ENCODE measurements at regions not wholly inside any gene's neighbourhood (a gene's known extent, or its start where the extent isn't known, plus 50 kb on each side); places are given as distances from the start of the nearest gene placed in this dataset.

DNA sequence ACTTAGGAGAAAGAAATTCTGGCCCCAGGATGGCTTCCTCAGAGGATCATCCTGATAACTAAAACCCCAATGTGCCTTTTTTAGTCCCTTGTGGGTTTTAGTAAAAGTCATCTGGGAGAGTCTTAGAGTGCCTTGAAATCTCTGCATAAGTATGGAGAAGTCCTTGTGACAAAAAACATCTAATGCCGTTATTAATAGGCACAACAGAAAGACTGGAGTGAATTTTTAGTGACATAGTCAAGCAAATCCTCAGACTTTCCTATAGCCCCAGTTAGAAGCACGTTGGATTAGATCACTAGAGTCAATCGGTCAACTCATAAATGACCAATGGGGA, 108.2 kb upstream of the MPDZ start:
- Histone ChIP-seq H3K4me1 (ENCODE audit: insufficient read depth, low read length) (no peaks in the 10 kb centered on the region), H3K4me3 (ENCODE audit: low read length) (no peak overlapping the region), H3K27ac (ENCODE audit: low read depth, low read length) (no peak overlapping the region), H3K36me3 (ENCODE audit: insufficient read depth, low read length) (no peaks in the 10 kb centered on the region), H3K9me3 (ENCODE audit: insufficient read depth, low read depth, low read length) (peaks cover 7% of the 10 kb centered on the region; the same call in 1 of the 2 replicates), H3K9ac (ENCODE audit: low read depth, low read length) (no peak overlapping the region), H3K27me3 (ENCODE audit: insufficient read depth, low read length) (no peaks in the 10 kb centered on the region)
- WGBS: 94% methylated on average over 1 of the region's 3 CpGs

DNA sequence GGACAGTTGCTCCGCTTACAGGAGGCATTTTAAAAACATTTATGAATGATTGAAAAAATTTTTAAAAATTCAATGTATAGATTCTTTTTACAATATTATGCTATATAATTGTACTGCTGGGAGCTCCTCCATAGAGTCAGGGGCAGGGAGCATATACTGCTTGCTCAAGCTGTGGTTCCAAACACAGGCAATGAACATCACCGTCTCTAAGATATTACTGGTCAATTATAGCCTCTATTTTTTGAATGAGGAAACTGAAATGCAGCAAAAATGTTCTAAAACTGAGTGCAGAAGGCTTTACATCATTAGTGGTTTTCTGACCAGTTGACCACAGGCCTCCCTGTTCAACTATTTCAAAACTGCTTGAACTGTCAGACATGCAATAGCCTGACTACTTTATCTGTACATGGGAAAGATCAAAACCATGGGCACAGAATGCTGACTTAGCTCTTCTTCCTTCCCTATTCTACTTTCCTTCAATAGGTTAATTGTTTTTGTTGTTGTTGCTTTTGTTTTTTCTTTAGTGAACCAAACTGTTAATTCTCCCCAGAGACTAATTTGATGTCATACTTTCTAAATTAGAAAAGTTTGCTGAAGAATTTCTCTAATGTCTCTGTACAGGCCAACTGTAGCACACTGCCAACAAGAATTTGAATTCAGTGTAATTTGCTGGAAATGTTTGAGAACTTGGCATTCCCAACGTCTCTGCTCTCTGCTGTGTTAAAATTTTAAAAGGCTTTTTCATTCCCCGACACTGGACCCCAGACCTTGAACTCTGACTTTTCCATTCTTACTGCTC, 107.6 kb upstream of the MPDZ start:
- no peak overlapping the region for H3K4me3 ChIP-seq (ENCODE audit: low read length)
- H3K9me3 ChIP-seq (ENCODE audit: insufficient read depth, low read depth, low read length): peaks cover 7% of the 10 kb centered on the region; the same call in 1 of the 2 replicates
- H3K36me3 ChIP-seq (ENCODE audit: insufficient read depth, low read length): no peaks in the 10 kb centered on the region
- H3K4me1 ChIP-seq (ENCODE audit: insufficient read depth, low read length): no peaks in the 10 kb centered on the region
- no peak overlapping the region for H3K27ac ChIP-seq (ENCODE audit: low read depth, low read length)
- no peaks in the 10 kb centered on the region for H3K27me3 ChIP-seq (ENCODE audit: insufficient read depth, low read length)
- whole genome bisulfite sequencing: 97% methylated on average over 3 of the region's 4 CpGs
- H3K9ac ChIP-seq (ENCODE audit: low read depth, low read length): no peak overlapping the region

DNA sequence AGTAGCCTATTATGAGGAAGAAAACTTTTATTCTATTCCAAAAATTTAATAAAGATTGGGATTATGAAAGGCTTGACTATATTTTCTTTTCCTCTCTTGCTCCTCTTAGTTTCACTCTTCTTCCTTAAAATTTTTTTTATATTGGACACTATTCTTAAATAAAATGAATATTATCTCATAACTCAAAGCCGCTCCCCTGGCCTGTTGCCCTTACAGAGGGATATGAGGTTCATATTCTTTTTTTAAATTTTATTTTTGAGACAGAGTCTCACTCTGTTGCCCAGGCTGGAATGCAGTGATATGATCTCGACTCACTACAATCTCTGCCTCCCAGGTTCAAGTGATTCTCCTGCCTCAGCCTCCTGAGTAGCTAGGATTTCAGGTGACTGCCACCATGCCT, 106.8 kb upstream of the MPDZ start:
- Histone ChIP-seq H3K27ac (ENCODE audit: low read depth, low read length) (no peak overlapping the region), H3K4me1 (ENCODE audit: insufficient read depth, low read length) (no peaks in the 10 kb centered on the region)
- 96% methylated on average over 1 of the region's 2 CpGs for WGBS

DNA sequence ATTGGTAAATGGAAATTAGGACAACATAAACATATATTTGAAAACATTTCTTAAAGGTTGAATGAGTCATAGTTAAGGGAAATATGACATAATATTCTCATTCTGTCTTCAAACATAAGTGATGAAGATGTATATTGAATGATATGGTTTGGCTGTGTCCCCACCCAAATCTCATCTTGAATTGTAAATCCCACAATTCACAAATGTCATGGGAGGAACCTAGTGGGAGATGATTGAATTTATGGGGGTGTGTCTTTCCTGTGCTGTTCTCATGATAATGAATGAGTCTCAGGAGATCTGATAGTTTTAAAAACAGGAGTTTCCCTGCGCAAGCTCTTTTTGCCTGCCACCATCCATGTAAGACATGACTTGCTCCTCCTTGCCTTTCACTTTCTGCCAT, 104.4 kb upstream of the MPDZ start:
- Histone ChIP-seq H3K9me3 (ENCODE audit: insufficient read depth, low read depth, low read length) (0 out of 2 replicates have a peak, but pooled peaks cover 5% of the 10 kb centered on the region), H3K27me3 (ENCODE audit: insufficient read depth, low read length) (no peaks in the 10 kb centered on the region), H3K4me1 (ENCODE audit: insufficient read depth, low read length) (no peaks in the 10 kb centered on the region), H3K4me3 (ENCODE audit: low read length) (no peak overlapping the region), H3K36me3 (ENCODE audit: insufficient read depth, low read length) (no peaks in the 10 kb centered on the region), H3K9ac (ENCODE audit: low read depth, low read length) (no peak overlapping the region), H3K27ac (ENCODE audit: low read depth, low read length) (no peak overlapping the region)
- 90% methylated on average over 1 of the region's 1 CpG for WGBS

More for the DNA sequence above, 106.8 kb upstream of the MPDZ start:
- no peak overlapping the region for H3K9ac ChIP-seq (ENCODE audit: low read depth, low read length)
- H3K27me3 ChIP-seq (ENCODE audit: insufficient read depth, low read length): no peaks in the 10 kb centered on the region
- no peak overlapping the region for H3K4me3 ChIP-seq (ENCODE audit: low read length)
- H3K36me3 ChIP-seq (ENCODE audit: insufficient read depth, low read length): no peaks in the 10 kb centered on the region
- H3K9me3 ChIP-seq (ENCODE audit: insufficient read depth, low read depth, low read length): peaks cover 7% of the 10 kb centered on the region; the same call in 1 of the 2 replicates

DNA sequence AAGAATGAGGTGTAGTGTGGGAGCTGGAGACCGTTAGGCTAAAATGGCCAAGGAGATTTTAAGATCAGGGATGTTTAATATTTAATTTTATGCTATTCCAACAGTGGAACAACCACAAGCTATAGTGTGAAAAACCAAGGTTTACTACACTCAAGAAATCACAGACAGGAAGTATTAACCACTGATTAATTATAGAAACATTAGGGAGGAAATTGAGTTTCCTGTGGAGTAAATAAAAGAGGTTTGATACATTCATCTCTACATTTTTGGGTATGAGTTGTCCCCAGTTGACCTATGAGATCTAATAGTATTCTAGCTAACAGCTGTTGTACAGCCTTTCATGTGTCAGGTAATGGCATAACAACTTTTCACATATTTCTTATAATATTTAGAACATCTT, 103.7 kb upstream of the MPDZ start:
- H3K36me3 ChIP-seq (ENCODE audit: insufficient read depth, low read length): no peaks in the 10 kb centered on the region
- no peak overlapping the region for H3K4me3 ChIP-seq (ENCODE audit: low read length)
- no peaks in the 10 kb centered on the region for H3K27me3 ChIP-seq (ENCODE audit: insufficient read depth, low read length)
- H3K9me3 ChIP-seq (ENCODE audit: insufficient read depth, low read depth, low read length): 0 out of 2 replicates have a peak, but pooled peaks cover 5% of the 10 kb centered on the region
- WGBS: 100% methylated on average over 1 of the region's 1 CpG
- no peak overlapping the region for H3K9ac ChIP-seq (ENCODE audit: low read depth, low read length)
- no peak overlapping the region for H3K27ac ChIP-seq (ENCODE audit: low read depth, low read length)
- no peaks in the 10 kb centered on the region for H3K4me1 ChIP-seq (ENCODE audit: insufficient read depth, low read length)

DNA sequence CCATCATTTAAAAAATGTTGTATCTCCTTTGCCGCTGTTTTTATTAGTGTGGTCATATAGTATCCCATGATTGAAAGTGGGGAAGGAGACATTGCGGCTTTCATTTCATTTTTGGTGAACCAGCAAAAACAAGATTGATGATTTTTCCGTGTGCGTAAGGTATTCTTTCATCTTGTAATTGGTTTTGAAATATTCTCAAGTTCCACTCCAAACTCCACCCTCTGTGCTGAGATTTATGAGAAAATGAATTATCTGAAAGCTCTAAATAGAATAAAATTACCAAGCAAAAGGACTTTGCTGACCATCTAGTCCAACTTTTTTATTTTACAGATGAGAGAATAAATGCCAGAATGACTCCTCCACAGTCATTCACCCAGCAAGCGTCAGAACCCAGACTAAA, 103.1 kb upstream of the MPDZ start:
- 0 out of 2 replicates have a peak, but pooled peaks cover 5% of the 10 kb centered on the region for H3K9me3 ChIP-seq (ENCODE audit: insufficient read depth, low read depth, low read length)
- no peaks in the 10 kb centered on the region for H3K4me1 ChIP-seq (ENCODE audit: insufficient read depth, low read length)
- H3K9ac ChIP-seq (ENCODE audit: low read depth, low read length): no peak overlapping the region
- no peaks in the 10 kb centered on the region for H3K27me3 ChIP-seq (ENCODE audit: insufficient read depth, low read length)
- H3K36me3 ChIP-seq (ENCODE audit: insufficient read depth, low read length): no peaks in the 10 kb centered on the region
- WGBS: 97% methylated on average over 3 of the region's 5 CpGs
- H3K27ac ChIP-seq (ENCODE audit: low read depth, low read length): no peak overlapping the region
- no peak overlapping the region for H3K4me3 ChIP-seq (ENCODE audit: low read length)

DNA sequence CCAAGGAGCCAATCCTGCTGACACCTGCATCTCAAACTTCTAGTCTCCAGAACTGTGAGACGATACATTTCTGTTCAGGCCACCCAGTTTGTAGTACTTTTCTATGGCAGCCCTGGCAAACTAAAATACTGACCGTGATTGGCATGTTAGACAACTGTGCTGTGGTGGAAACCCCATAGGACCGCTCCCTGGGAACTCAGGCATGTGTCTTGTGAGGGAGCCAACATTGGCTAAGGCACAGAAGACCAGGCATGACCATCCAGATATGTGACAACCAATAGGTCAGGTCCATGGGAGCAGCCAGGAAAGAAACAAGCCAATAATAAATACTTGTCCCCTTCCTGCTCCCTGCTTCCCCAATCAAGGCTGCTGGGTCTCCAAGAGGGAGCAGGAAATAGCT, 101.4 kb upstream of the MPDZ start:
- 97% methylated on average over 3 of the region's 3 CpGs for WGBS
- H3K4me1 ChIP-seq (ENCODE audit: insufficient read depth, low read length): no peaks in the 10 kb centered on the region

DNA sequence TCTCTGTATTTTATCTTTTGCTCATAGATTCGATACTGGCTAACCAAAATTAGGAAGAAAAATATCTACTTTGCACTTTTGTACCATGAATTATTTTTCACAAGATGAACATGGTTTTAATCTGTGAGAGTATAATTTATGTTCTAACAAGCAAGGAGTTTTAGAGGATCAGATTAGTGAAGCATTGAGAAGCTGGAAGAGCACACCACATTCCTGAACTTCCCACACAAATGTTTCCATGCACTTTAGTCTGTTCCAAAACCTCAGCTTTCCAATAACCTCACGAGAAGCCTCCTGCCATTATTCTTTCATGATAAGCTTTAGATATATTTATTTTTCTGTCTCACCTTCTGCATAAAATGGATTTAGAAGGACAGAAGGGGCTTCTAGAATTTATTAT, 98.7 kb upstream of the MPDZ start:
- Histone ChIP-seq H3K4me1 (ENCODE audit: insufficient read depth, low read length) (no peaks in the 10 kb centered on the region), H3K9ac (ENCODE audit: low read depth, low read length) (no peak overlapping the region), H3K4me3 (ENCODE audit: low read length) (no peak overlapping the region), H3K27ac (ENCODE audit: low read depth, low read length) (no peak overlapping the region), H3K36me3 (ENCODE audit: insufficient read depth, low read length) (no peaks in the 10 kb centered on the region), H3K27me3 (ENCODE audit: insufficient read depth, low read length) (no peaks in the 10 kb centered on the region), H3K9me3 (ENCODE audit: insufficient read depth, low read depth, low read length) (no peaks in the 10 kb centered on the region)
- 92% methylated on average over 2 of the region's 2 CpGs for WGBS

More for the DNA sequence above, 101.4 kb upstream of the MPDZ start:
- Histone ChIP-seq H3K27ac (ENCODE audit: low read depth, low read length) (no peak overlapping the region), H3K9ac (ENCODE audit: low read depth, low read length) (no peak overlapping the region), H3K36me3 (ENCODE audit: insufficient read depth, low read length) (no peaks in the 10 kb centered on the region), H3K27me3 (ENCODE audit: insufficient read depth, low read length) (no peaks in the 10 kb centered on the region), H3K9me3 (ENCODE audit: insufficient read depth, low read depth, low read length) (0 out of 2 replicates have a peak, but pooled peaks cover 5% of the 10 kb centered on the region), H3K4me3 (ENCODE audit: low read length) (no peak overlapping the region)

DNA sequence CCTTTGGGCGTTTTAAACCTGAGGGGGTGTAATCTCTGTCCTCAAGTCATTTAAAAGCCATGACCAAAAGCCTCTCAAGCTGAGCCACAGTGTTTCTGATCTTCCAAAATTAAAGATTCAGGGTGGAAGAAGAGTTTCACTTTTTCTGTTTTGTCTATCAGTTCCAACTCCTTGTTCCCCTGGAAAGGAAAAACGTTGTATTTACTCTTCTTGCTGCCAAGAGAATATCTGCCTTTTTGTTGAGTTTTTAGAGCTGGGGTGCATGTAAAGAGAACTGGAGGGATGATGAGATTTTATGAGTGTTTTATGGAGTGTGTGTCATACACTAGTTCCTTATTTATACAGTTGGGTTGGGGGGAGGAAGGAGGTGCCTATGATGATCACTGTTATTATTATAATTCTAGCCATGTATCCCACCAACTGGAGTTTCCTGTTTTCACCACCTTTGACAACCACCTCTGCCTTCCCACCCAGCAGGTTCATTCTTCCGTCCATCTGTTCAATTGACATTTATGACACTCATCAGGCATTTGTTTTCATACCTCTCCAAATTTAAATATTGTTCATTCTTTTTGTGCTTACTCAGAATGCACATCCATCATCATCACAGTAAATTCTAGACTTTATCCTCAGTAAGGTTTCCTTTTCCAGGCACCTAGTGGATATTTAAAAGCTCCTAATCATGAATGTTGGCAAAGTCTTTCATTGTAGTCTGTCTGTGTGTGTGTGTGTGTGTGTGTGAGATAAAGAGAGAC, 97.9 kb upstream of the MPDZ start:
- Histone ChIP-seq H3K4me1 (ENCODE audit: insufficient read depth, low read length) (no peaks in the 10 kb centered on the region), H3K4me3 (ENCODE audit: low read length) (no peak overlapping the region), H3K27ac (ENCODE audit: low read depth, low read length) (no peak overlapping the region), H3K9me3 (ENCODE audit: insufficient read depth, low read depth, low read length) (no peaks in the 10 kb centered on the region), H3K9ac (ENCODE audit: low read depth, low read length) (no peak overlapping the region), H3K36me3 (ENCODE audit: insufficient read depth, low read length) (no peaks in the 10 kb centered on the region), H3K27me3 (ENCODE audit: insufficient read depth, low read length) (no peaks in the 10 kb centered on the region)
- WGBS: 87% methylated on average over 3 of the region's 3 CpGs

DNA sequence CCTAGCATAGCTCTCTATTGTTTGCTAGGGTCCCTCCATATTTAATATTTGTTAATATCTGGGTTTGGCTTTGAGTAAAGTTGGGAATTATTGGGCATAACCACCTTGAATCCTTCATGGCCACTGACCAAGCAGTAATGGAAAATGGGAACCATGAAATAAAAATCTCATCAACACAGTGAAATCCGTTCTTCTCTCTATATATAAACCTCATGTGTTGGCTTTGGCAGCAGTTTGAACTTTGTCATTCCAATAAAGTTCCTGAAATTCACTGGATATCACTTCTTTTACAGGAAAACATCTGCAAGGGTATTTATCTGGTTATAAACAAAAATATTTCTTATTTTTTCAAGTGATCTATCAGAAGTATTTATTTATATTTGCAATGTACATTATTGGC, 93.0 kb upstream of the MPDZ start:
- Histone ChIP-seq H3K9me3 (ENCODE audit: insufficient read depth, low read depth, low read length) (no peaks in the 10 kb centered on the region), H3K27ac (ENCODE audit: low read depth, low read length) (no peak overlapping the region), H3K27me3 (ENCODE audit: insufficient read depth, low read length) (no peaks in the 10 kb centered on the region), H3K4me1 (ENCODE audit: insufficient read depth, low read length) (peaks cover 9% of the 10 kb centered on the region), H3K9ac (ENCODE audit: low read depth, low read length) (no peak overlapping the region), H3K4me3 (ENCODE audit: low read length) (no peak overlapping the region), H3K36me3 (ENCODE audit: insufficient read depth, low read length) (no peaks in the 10 kb centered on the region)
- 83% methylated on average over 1 of the region's 1 CpG for WGBS

DNA sequence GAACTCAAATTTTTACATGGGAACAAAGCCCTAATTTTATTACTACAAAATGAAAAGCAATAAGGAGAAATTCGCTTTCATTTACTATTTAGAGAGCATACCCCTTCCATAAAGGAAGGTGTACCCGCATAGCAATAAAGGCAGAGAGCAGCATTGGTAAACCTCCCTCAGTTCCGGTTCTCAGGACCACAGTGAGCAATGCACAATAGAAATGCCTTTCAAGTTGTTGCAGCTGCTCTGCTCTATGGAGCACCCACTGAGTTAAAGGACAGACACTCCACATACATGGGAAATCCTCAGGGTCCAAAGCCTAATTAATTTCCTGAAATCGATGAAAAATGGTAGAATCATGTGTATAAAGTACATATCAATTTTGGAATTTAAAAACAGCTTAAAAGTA, 89.9 kb upstream of the MPDZ start:
- H3K4me1 ChIP-seq (ENCODE audit: insufficient read depth, low read length): peaks cover 30% of the 10 kb centered on the region
- H3K36me3 ChIP-seq (ENCODE audit: insufficient read depth, low read length): no peaks in the 10 kb centered on the region
- no peaks in the 10 kb centered on the region for H3K27me3 ChIP-seq (ENCODE audit: insufficient read depth, low read length)
- no peak overlapping the region for H3K9ac ChIP-seq (ENCODE audit: low read depth, low read length)
- H3K9me3 ChIP-seq (ENCODE audit: insufficient read depth, low read depth, low read length): no peaks in the 10 kb centered on the region
- no peak overlapping the region for H3K27ac ChIP-seq (ENCODE audit: low read depth, low read length)
- H3K4me3 ChIP-seq (ENCODE audit: low read length): no peak overlapping the region
- WGBS: 79% methylated on average over 4 of the region's 4 CpGs
